ENCODE measurements at regions not wholly inside any gene's neighbourhood (a gene's known extent, or its start where the extent isn't known, plus 50 kb on each side); places are given as distances from the start of the nearest gene placed in this dataset.

GRCh38 chr6:165962366-165962765 lies 205.3 kb downstream of the TBXT start:
- DNase-seq (ENCODE audit: low spot score in 2 of 2) (no peak), FAIRE-seq (no peak)

- DNase-seq (ENCODE audit: low spot score in 2 of 2) (no peak), FAIRE-seq (no peak)
Measured at GRCh38 chr6:165961233-165961632, 206.4 kb downstream of the TBXT start.

GRCh38 chr6:165960695-165961094 lies 207.0 kb downstream of the TBXT start:
- FAIRE-seq: no peak
- no peak for DNase-seq (ENCODE audit: low spot score in 2 of 2)

GRCh38 chr6:165959627-165960026 lies 208.0 kb downstream of the TBXT start:
- no peak for DNase-seq (ENCODE audit: low spot score in 2 of 2)
- no peak for FAIRE-seq

GRCh38 chr6:165956874-165957273 lies 210.8 kb downstream of the TBXT start:
- DNase-seq (ENCODE audit: low spot score in 2 of 2) (no peak), FAIRE-seq (no peak)

- DNase-seq (ENCODE audit: low spot score in 2 of 2) (no peak), FAIRE-seq (no peak)
Measured at GRCh38 chr6:165952514-165952913, 215.1 kb downstream of the TBXT start.

GRCh38 chr6:165950316-165950715 lies 217.3 kb downstream of the TBXT start:
- DNase-seq (ENCODE audit: low spot score in 2 of 2): no peak

GRCh38 chr6:165949324-165949723 lies 218.3 kb downstream of the TBXT start:
- DNase-seq (ENCODE audit: low spot score in 2 of 2) (no peak), FAIRE-seq (no peak)

More at GRCh38 chr6:165950316-165950715, 217.3 kb downstream of the TBXT start:
- FAIRE-seq: no peak

- DNase-seq (ENCODE audit: low spot score in 2 of 2) (no peak), FAIRE-seq (no peak)
Measured at GRCh38 chr6:165944002-165944466, 223.6 kb downstream of the TBXT start.

GRCh38 chr6:165941786-165942185 lies 225.9 kb downstream of the TBXT start:
- DNase-seq (ENCODE audit: low spot score in 2 of 2) (no peak), FAIRE-seq (no peak)

GRCh38 chr6:165941249-165941775 lies 226.3 kb downstream of the TBXT start:
- FAIRE-seq (no peak), DNase-seq (ENCODE audit: low spot score in 2 of 2) (no peak)

- FAIRE-seq (no peak), DNase-seq (ENCODE audit: low spot score in 2 of 2) (no peak)
Measured at GRCh38 chr6:165940366-165940765, 227.3 kb downstream of the TBXT start.

GRCh38 chr6:165939601-165940290 lies 227.9 kb downstream of the TBXT start:
- FAIRE-seq (no peak), DNase-seq (ENCODE audit: low spot score in 2 of 2) (no peak)

GRCh38 chr6:165939047-165939446 lies 228.6 kb downstream of the TBXT start:
- no peak for FAIRE-seq
- DNase-seq (ENCODE audit: low spot score in 2 of 2): no peak

- FAIRE-seq: no peak
- no peak for DNase-seq (ENCODE audit: low spot score in 2 of 2)
Measured at GRCh38 chr6:165937564-165938358, 229.9 kb downstream of the TBXT start.

- FAIRE-seq (no peak), DNase-seq (ENCODE audit: low spot score in 2 of 2) (no peak)
Measured at GRCh38 chr6:165936660-165937059, 231.0 kb downstream of the TBXT start.

GRCh38 chr6:165936096-165936495 lies 231.6 kb downstream of the TBXT start:
- FAIRE-seq: no peak

GRCh38 chr6:165931675-165932074 lies 236.0 kb downstream of the TBXT start:
- DNase-seq (ENCODE audit: low spot score in 2 of 2) (no peak), FAIRE-seq (no peak)

More at GRCh38 chr6:165936096-165936495, 231.6 kb downstream of the TBXT start:
- no peak for DNase-seq (ENCODE audit: low spot score in 2 of 2)

GRCh38 chr6:165930668-165931214 lies 236.9 kb downstream of the TBXT start:
- no peak for FAIRE-seq
- no peak for DNase-seq (ENCODE audit: low spot score in 2 of 2)

- FAIRE-seq (no peak), DNase-seq (ENCODE audit: low spot score in 2 of 2) (no peak)
Measured at GRCh38 chr6:165929607-165930006, 238.0 kb downstream of the TBXT start.

GRCh38 chr6:165926378-165926777 lies 241.3 kb downstream of the TBXT start:
- FAIRE-seq: no peak
- DNase-seq (ENCODE audit: low spot score in 2 of 2): no peak
